Stimulated activated CD4-positive, alpha-beta T cell treated with anti-CD3 and anti-CD28 coated beads, Interleukin-2, amount 100 ng/mL, for 4 hours (primary cell): ENCODE measurements at regions not wholly inside any gene's neighbourhood (a gene's known extent, or its start where the extent isn't known, plus 50 kb on each side); places are given as distances from the start of the nearest gene placed in this dataset.

Experiments used
- DNase-seq: peaks from one replicate; pipeline ENCODE4 v3.0.0-alpha.2; 2020; ENCODE audit warnings: low read depth

DNA sequence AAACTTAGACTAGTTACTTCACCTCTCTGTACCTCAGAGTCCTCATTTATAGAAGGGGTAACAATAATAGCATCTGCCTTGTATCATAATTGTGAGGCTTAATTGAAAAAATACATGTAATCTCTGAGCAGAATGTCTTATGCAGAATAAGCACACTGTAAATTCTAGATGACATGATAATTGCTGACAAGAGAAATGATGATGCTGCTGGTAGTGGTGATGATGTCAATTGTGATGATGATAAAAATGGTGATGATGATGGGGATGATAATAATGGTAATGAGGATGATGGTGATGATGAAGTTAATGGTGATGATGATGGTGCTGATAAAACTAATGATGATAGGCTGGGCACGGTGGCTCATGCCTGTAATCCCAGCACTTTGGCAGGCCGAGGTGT lies 346.1 kb upstream of the CDH4 start:
- no peak for DNase-seq

- DNase-seq: no peak
Measured at GRCh38 chr20:60906555-60906954, 345.5 kb upstream of the CDH4 start.

DNA sequence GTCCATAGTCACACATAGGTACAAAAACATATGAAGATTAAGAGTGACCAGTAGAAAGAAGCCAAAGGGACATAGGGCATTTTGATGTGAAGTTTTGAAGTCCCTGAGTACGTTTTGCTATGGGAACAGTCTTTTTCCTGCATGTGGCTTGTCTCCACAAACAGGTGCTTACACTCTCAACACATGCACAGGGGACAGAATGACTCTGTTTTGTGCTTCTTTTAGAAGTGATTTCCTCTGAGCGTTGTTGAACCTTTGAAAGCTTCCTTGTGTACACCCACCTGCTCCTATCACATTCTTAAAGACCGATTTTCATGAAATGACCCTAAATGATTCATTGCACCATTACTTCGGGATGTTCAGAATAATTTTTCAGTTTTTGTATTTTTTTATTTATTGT lies 338.8 kb upstream of the CDH4 start:
- DNase-seq: no peak

- DNase-seq: no peak
Measured at GRCh38 chr20:60921022-60921622, 330.9 kb upstream of the CDH4 start.

- no peak for DNase-seq
Measured at GRCh38 chr20:60926831-60927230, 325.2 kb upstream of the CDH4 start.

GRCh38 chr20:60928341-60928740 lies 323.7 kb upstream of the CDH4 start:
- DNase-seq: no peak

DNA sequence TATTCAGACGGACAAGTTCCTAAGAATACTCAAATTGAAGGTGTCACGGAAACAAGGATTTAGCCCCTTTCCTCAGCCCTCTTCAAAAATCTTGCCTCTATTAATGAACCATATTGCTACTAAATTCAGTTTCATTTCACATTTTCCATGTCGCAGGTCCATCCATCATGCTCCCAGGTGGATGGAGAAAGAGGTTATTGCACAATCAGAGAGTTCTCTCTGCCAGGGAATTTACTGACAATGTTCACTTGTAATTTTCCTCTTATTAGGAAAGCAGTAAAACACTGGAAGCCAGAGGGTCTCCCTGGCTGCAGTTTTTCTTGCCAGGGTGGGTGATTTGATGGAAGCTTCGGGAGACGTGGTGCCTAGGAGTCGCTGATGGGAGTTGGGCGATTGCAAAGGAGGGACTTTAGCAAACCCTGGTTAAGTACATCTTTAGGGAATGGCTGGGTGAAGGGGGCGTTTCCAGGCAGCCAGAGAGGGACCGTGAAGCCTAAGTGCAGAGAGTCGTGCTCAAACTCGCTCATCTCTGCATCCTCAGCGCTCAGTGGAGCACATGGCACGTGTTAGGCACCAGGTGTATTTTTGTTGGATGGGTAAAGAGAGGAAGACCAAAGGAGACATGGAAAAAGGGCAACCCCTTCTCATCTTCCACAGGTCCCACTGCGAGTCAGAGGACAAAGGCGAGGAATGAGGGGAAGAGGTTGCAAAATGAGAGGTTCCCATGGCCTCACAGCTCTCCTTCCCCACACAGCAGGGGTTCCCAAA lies 321.9 kb upstream of the CDH4 start:
- DNase-seq: no peak

- DNase-seq: no peak
Measured at GRCh38 chr20:60931696-60932095, 320.4 kb upstream of the CDH4 start.

DNA sequence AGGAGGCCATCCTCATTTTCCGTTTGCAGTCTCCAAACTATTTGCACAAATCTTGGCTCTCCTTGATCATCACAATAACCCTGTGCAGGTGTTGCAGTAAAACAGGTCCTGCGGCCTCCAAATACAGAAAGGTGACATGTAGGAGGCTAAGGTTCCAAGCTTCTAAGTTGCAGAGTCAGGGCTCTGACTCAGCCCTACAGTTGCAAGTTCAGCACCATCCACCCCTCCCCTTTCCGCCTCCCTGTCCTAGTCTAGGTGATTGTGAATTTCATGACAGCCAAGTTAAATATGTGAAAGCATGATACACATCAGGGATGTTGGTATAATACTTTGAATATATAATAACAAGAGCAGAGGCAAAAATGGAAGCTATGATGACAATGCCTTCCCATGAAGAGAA lies 317.3 kb upstream of the CDH4 start:
- DNase-seq: no peak

- DNase-seq: no peak
Measured at GRCh38 chr20:60935971-60936370, 316.1 kb upstream of the CDH4 start.

DNA sequence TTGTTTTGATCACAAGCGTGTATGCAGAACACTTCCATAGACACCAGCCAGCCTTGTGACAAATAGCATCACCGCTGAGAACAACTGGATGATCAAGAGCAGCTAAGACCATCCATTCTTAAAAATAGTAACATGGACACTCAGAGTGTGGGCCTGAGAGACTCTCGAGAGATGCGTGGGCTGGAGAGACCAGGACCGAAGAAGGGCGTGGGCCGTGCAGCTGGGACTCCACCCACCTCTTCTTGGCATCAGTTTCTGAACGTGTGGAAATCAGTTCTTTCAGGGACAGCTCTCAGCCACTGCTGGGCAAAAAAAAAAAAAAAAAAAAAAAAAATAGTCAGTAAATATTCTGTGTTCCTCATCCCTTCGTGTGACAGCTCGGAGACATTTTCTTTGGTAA lies 314.5 kb upstream of the CDH4 start:
- no peak for DNase-seq

- DNase-seq: no peak
Measured at GRCh38 chr20:60941379-60941778, 310.7 kb upstream of the CDH4 start.

DNA sequence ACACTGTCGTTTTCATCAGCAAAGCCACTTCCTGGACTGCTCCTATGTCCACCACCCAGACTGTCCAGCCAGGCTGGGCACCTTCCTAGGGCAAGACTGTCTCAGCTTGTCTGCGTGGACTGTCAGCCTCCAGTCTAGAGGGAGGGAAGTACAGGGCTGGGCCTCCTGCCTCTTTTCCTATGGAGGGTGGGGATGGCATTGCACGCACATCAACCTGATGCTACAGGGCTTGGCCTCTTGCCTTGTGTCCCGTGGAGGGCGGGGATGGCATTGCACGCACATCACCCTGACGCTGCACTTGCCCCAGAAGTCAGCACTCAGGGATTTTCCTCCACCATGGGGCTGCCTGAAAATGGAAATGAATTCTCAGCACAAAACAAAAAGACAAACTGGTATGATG lies 304.2 kb upstream of the CDH4 start:
- no peak for DNase-seq

- no peak for DNase-seq
Measured at GRCh38 chr20:60948224-60948623, 303.8 kb upstream of the CDH4 start.

DNA sequence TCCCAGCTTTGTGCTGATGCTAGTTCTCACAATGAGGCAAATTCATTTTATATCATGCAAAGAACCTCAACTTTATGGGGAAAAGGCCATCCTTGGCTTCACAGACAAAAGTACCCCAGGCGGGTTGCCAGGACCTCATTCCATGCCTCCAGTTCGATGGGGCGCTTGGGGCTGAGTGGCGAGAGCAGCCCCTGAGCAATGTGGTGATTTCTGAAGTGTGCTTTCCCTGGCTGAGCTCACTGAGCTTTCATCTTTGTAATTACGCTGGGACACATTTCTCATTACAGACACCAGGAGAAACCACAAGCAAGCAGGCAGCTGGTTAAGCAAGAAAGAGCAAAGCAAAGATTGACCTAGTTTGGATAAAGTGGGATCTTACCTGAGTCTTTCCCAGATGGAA lies 301.5 kb upstream of the CDH4 start:
- DNase-seq: no peak

DNA sequence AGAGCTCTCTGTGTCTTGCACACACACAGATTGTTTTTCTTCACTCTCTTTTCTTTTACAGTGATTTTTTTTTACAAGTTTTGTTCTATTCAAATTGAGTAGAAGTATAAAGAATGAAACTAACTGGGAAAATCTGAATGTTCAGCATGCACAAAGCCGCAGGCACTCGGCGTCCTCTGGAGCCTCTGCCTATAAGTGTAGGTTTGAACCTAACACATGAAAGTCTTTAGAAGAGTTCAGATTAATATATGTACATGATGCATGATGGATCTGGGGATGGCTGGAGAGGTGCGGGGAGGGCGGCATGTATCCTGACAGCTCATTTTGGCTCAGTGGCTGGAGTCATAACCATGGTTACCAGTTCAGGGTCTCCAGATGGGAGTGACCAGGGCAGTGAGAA lies 301.1 kb upstream of the CDH4 start:
- DNase-seq: no peak

DNA sequence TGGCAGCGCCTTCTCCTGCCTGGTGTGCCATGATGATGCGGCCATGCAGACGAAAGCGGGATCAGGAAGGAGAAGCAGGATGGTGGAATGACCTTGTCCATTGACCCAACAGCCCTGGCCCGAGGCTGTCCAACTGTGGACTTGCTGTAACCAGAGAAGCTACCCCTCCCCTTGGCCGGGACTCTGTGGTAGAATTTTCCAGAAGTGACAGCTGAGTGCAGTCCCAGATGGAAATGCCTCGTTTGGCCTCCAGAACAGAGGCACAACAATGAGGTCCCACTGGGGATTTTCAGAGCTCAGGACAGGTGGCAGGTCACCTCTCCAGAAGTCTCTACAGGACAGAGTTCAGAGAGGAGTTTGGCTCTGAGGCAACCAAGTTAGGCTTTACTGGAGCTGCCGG lies 299.2 kb upstream of the CDH4 start:
- DNase-seq: no peak

GRCh38 chr20:60953321-60953720 lies 298.7 kb upstream of the CDH4 start:
- DNase-seq: no peak

GRCh38 chr20:60955706-60956105 lies 296.4 kb upstream of the CDH4 start:
- no peak for DNase-seq

DNA sequence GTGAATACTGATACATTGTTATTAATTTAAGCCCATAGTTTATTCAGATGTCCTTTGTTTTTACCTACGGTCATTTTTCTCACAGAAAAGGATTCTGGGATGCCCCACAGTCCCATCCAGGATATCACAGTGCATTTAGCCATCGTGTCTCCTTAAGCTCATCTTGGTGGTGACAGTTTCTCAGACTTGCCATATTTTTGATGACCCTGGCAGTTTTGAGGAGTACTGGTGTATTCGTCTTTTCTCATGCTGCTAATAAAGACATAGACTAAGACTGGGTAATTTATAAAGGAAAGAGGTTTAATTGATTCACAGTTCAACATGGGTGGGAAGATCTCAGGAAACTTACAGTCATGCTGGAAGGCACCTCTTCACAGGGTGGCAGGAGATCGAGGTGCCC lies 295.9 kb upstream of the CDH4 start:
- no peak for DNase-seq

- DNase-seq: no peak
Measured at GRCh38 chr20:60957621-60958020, 294.4 kb upstream of the CDH4 start.

- DNase-seq: no peak
Measured at GRCh38 chr20:60959971-60960370, 292.1 kb upstream of the CDH4 start.

GRCh38 chr20:60960500-60960899 lies 291.6 kb upstream of the CDH4 start:
- no peak for DNase-seq

GRCh38 chr20:60961551-60961950 lies 290.5 kb upstream of the CDH4 start:
- no peak for DNase-seq
